ENCODE measurements at regions not wholly inside any gene's neighbourhood (a gene's known extent, or its start where the extent isn't known, plus 50 kb on each side); places are given as distances from the start of the nearest gene placed in this dataset.

DNA sequence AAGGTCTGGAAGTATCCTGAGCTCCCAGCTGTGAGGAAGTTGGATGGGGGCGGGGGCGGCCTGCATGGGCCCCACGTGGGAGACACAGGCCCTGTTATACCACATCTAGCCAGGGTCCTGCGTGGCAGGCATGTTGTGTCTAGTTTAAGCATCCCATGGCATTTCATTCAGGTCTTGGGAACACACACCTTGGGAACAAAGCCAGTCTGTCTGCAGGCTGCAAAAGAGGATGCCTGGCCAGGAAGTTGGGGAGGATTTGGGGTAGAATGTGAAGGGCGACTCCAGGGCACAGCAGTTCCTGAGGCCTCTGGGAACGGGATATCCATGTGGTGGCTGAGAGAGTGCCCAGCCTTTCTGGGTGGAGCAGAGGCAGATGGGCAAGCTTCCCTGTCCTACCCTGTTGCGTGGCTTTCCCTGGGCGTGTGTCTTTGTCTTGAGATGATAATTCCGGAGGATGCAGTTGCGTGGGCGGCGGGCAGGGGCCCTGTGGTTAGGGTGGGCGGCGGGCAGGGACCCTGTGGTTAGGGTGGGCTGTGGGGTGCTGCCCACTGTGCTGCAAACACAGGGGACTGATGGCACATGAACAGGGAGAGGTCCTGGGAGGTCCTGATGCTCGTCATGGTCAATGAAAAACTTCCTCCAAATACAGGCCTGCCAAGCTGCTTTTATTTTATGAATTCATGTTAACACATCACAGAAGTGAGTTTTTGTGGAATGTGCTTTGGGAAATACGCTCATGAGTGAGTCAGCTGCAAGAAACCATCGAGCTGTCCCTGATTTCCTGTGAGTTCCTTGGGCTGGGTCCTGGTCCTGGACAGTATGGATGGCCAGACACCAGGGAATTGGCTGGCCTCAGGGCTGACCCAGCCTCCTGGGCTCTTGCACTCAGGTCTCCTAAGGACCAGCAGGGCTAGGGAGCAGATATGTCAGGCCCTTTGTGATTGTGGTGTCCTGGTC, 90.0 kb upstream of the HS6ST1 start:
- no peak overlapping the region for H3K9ac ChIP-seq
- TF ChIP-seq, protein P1, sequence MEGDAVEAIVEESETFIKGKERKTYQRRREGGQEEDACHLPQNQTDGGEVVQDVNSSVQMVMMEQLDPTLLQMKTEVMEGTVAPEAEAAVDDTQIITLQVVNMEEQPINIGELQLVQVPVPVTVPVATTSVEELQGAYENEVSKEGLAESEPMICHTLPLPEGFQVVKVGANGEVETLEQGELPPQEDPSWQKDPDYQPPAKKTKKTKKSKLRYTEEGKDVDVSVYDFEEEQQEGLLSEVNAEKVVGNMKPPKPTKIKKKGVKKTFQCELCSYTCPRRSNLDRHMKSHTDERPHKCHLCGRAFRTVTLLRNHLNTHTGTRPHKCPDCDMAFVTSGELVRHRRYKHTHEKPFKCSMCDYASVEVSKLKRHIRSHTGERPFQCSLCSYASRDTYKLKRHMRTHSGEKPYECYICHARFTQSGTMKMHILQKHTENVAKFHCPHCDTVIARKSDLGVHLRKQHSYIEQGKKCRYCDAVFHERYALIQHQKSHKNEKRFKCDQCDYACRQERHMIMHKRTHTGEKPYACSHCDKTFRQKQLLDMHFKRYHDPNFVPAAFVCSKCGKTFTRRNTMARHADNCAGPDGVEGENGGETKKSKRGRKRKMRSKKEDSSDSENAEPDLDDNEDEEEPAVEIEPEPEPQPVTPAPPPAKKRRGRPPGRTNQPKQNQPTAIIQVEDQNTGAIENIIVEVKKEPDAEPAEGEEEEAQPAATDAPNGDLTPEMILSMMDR (IDR thresholded peaks at IDR 0.05): no peak
- no peaks in the 10 kb centered on the region for H3K36me3 ChIP-seq (ENCODE audit: control insufficient read depth, insufficient read depth, low read length)
- no peak overlapping the region for H3K4me3 ChIP-seq (ENCODE audit: low read depth, low read length)
- no peaks in the 10 kb centered on the region for H3K27me3 ChIP-seq (ENCODE audit: control insufficient read depth, insufficient read depth, low read length)
- no peaks in the 10 kb centered on the region for H3K4me1 ChIP-seq
- H3K9me3 ChIP-seq (ENCODE audit: control insufficient read depth, low read length): no peaks in the 10 kb centered on the region
- H3K27ac ChIP-seq: no peak overlapping the region
- no peak overlapping the region for H3K4me2 ChIP-seq (ENCODE audit: low read length)
- H3K79me2 ChIP-seq: no peaks in the 10 kb centered on the region
- no peak overlapping the region for H2AFZ ChIP-seq

DNA sequence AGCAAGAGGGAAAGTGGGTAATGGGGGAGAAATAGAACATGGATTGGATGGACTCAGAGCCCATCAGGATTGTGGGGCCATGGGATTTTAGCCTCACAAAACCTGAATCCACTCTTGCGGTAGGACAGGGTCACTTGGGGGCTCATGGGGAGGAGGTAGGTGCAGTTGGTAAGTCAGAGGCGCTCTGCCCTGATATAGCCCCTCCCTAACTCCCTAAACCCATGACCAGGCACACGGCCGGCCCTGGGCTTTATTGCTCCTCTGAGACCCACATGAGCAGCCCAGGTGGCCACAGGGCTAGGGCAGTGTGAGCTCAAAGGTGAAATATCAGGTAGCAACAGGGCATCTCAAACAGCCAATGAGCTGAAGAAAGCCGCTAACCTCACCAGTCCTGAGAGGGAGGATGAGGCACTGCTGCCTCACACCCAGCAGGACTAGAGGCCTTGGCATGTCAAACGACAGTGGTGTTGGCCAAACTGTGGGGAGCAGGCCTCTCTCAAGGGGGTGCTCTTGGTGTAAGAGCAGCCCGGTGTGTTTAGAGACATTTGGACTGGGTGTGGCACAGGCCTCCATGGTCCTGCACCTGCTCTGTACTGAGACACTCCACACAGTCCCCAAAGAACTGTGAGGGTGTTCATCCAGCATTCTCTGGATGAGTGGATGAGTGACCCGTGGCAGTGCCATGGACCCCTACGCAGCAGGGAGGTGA, 90.8 kb upstream of the HS6ST1 start:
- Histone ChIP-seq H3K27ac (no peak overlapping the region), H3K4me1 (no peaks in the 10 kb centered on the region), H3K9me3 (ENCODE audit: control insufficient read depth, low read length) (no peaks in the 10 kb centered on the region), H2AFZ (no peak overlapping the region), H3K9ac (no peak overlapping the region), H3K27me3 (ENCODE audit: control insufficient read depth, insufficient read depth, low read length) (no peaks in the 10 kb centered on the region), H3K79me2 (no peaks in the 10 kb centered on the region), H3K36me3 (ENCODE audit: control insufficient read depth, insufficient read depth, low read length) (no peaks in the 10 kb centered on the region), H3K4me3 (ENCODE audit: low read depth, low read length) (no peak overlapping the region), H3K4me2 (ENCODE audit: low read length) (no peak overlapping the region)
- TF ChIP-seq, protein P1 (IDR thresholded peaks at IDR 0.05): no peak

DNA sequence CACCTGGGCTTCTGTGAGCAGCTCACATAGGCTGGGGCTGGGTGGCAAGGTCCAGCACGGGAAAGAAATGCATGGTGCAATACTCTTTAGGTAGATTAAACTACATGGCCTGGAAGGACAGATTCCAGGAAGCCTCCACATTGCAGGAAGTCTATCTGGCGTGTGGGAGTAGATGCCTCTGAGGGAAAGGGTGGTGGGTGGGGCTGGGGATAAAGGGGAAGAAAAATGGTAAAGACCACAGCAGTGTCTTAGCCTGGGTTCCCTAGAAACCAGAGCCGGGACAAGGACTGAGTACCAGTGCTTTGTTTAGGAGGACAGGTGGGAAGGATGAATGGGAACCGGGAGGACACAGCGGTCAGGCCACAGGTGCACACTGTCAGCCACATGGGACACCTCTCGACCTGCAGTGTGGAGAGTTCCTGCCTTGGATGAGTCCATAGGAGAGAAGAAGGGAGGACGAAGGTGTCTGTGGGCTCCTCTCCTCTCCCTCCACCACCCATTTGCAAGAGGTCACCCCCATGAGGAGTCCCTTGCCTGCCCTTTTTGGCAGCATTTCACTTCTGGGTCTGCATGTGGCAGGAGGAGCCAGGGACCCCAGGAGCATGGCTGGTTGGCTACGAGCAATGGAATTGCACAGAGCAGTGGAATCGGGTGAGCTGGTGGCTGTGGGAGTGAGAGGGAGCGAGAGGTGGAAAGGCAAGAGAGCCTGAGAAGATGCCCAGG, 91.5 kb upstream of the HS6ST1 start:
- H3K4me1 ChIP-seq: no peaks in the 10 kb centered on the region
- H3K27ac ChIP-seq: no peak overlapping the region
- H3K79me2 ChIP-seq: no peaks in the 10 kb centered on the region
- TF ChIP-seq, protein P1 (IDR thresholded peaks at IDR 0.05): no peak
- H2AFZ ChIP-seq: no peak overlapping the region
- no peaks in the 10 kb centered on the region for H3K36me3 ChIP-seq (ENCODE audit: control insufficient read depth, insufficient read depth, low read length)
- H3K4me2 ChIP-seq (ENCODE audit: low read length): no peak overlapping the region
- H3K4me3 ChIP-seq (ENCODE audit: low read depth, low read length): no peak overlapping the region
- no peaks in the 10 kb centered on the region for H3K9me3 ChIP-seq (ENCODE audit: control insufficient read depth, low read length)
- H3K27me3 ChIP-seq (ENCODE audit: control insufficient read depth, insufficient read depth, low read length): no peaks in the 10 kb centered on the region
- no peak overlapping the region for H3K9ac ChIP-seq

DNA sequence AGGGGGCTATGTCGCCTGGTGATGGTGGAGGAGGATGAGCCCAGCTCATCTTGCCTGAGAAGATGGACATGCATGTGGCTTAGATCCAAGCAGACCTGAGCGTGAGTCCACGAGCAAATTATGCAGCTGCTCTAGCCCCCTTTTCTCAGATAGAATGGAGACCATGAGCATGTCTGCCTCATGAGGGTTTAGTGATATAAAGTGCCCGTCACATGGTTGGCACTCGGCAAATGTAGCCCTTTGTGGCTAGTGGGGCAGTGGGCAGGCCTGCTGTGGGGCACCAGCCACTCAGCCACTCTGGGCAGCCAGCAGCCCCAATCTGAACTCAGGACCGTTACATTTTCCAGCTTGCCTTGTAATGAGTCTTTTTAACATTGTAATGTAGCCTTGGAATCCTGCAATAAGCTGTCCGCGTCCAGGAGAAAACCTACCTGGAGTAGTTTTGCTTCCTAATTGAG, 92.1 kb upstream of the HS6ST1 start:
- Histone ChIP-seq H3K27me3 (ENCODE audit: control insufficient read depth, insufficient read depth, low read length) (no peaks in the 10 kb centered on the region), H3K4me1 (no peaks in the 10 kb centered on the region)

More for the DNA sequence above, 92.1 kb upstream of the HS6ST1 start:
- Histone ChIP-seq H3K79me2 (no peaks in the 10 kb centered on the region), H3K27ac (no peak overlapping the region), H2AFZ (no peak overlapping the region), H3K4me2 (ENCODE audit: low read length) (no peak overlapping the region), H3K4me3 (ENCODE audit: low read depth, low read length) (no peak overlapping the region), H3K9ac (no peak overlapping the region), H3K9me3 (ENCODE audit: control insufficient read depth, low read length) (no peaks in the 10 kb centered on the region), H3K36me3 (ENCODE audit: control insufficient read depth, insufficient read depth, low read length) (no peaks in the 10 kb centered on the region)
- TF ChIP-seq, protein P1 (IDR thresholded peaks at IDR 0.05): no peak

Measured in parathyroid adenoma (tissue), 2 donors.